ENCODE measurements at regions not wholly inside any gene's neighbourhood (a gene's known extent, or its start where the extent isn't known, plus 50 kb on each side); places are given as distances from the start of the nearest gene placed in this dataset.

DNA sequence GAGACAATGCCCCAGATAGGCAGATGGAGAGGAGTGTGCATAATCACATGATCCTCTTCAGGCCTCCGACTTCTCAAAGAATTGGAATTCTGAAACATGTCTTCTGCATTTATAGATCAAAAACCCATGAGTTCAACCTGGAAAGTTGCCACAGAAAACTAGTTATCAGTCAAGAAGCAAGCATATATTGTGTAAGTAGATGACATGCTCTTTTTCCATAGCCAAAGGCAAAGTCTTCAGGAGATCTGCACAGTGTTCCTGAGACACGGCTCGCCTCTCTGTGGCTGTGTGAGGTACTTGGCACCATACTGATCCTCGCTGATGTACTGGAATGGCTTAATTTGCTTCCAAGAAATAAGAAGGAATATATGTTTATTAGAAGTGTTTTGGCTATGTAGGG lies 213.5 kb upstream of the MKI67 start:
- ATAC-seq: no peak
- intact Hi-C loops (cut with micrococcal nuclease): no loop called here

DNA sequence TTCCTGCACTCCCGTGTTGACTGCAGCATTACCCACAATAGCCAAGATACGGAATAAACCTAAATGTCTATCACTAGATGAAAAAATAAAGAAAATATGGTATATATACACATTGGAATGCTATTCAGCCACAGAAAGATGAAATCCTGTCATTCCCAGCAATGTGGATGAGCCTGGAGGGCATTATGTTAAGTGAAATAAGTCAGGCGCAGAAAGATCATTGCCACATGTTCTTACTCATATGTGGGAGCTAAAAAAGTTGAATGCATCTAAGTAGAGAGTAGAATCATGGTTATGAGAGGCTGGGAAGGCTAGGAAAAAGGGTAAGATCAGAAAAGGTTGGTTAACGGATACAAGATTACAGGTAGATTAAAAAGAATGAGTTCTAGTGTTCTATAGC lies 219.1 kb upstream of the MKI67 start:
- intact Hi-C loops (cut with micrococcal nuclease): no loop called here
- ATAC-seq (no peak), DNase-seq (no peak)

More for the DNA sequence above, 213.5 kb upstream of the MKI67 start:
- DNase-seq: no peak

DNA sequence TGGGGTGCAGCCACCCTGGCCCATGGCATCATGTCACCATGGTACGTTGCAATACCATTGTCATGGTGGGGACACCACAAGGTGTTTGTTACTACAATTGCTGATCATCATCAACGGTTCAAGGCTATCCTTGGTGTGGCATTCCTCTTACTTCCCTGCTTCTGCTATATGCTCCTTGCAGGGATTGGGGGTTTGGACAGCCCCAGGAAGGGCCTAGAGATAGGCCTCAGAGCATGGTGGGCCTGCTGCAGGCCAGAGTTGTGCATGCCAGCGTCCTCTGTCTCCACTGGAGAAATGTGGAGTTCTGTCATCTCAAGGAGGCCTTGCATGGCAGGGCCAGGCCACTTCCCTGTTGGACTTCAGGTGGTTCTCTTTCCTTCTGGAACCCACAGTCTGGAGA lies 234.6 kb upstream of the MKI67 start:
- intact Hi-C loops (cut with micrococcal nuclease): no loop called here
- ATAC-seq (no peak), DNase-seq (no peak)

DNA sequence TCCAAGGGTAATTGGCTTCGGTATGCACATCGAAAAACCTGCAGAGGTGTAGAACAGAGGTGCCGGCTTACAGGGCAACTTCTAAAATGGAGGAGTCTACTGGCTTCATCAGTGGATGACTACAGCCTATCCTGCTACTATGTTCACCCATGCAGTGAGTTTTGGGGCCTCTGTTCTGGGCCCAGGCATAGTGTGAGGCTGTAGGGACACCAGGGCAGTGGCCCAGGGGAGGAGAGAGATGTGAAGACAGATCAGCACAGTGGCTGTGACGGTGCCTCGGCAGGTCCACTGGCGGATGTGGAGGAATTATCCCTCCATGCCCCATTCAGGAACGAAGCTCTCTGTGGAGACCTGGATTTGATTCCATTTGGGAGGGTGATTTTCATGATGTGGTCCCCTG lies 235.3 kb upstream of the MKI67 start:
- ATAC-seq (no peak), DNase-seq (no peak)
- intact Hi-C loops (cut with micrococcal nuclease): no loop called here

DNA sequence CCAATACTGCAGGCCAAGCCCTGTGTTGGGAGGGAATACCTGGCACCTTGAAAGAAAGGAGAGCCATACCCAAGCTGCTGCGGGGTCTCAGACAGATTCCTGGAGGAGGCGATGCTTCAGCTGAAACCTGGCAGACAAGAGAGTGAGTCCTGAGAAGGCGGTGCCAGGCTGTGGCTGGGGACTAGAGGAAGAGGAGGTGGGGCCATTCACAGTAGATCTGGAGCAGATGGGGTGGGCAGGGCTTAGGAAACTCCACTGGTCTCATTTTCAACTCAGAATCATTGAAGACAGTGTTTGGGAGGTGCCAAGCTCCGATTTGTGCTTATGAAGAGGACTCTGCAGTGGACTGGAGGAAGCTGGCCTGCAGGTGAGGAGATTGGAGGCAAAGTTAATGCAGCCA lies 236.3 kb upstream of the MKI67 start:
- DNase-seq (no peak), ATAC-seq (no peak)
- intact Hi-C loops (cut with micrococcal nuclease): no loop called here

DNA sequence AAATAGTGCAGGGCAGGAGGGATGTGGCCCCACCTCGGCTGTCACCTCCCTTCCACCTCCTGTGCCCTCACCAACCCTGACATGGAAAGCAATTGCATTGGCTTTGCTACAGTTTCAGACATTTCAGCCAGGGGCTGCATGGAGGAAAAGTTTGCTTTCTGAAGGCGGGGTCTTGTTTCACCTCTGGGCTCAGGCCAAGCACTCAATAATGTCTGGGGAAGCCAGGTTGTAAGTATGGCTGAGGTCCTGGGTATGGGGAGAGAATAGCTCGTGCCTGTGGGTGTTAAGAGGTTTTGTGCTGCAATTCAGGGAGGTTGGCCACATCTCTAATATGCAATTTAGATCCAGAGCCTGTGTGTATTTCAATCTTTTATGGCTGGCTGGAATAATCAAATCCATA lies 238.4 kb upstream of the MKI67 start:
- intact Hi-C loops (cut with micrococcal nuclease): no loop called here
- DNase-seq (no peak), ATAC-seq (no peak)

DNA sequence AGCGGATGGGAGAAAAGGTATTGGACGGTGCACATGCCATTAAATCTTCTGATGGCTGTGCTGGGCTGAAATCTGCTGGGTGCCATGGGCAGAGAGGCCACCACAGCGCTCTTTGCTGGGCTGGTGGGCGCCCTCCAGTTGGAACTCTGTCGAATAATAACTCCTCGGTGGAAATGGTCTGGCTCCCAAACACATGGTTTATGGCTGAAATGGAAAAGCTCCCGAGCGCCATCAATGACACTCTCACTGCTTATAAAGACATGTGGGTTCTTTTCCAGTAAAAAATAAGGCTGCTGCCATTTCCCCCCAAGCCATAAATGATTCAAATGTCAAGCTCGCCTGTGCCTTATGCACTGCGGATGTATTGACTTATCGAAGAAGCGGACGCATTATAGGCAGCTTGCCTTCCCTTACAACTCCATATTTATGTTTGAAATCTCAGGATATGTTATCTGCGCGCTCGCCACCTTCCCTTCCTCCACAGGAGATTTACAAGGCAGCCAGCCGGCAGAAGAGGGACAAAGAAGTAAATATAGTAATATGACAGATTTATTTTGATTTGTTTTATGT lies 239.0 kb upstream of the MKI67 start:
- ATAC-seq: no peak
- intact Hi-C loops (cut with micrococcal nuclease): no loop called here

DNA sequence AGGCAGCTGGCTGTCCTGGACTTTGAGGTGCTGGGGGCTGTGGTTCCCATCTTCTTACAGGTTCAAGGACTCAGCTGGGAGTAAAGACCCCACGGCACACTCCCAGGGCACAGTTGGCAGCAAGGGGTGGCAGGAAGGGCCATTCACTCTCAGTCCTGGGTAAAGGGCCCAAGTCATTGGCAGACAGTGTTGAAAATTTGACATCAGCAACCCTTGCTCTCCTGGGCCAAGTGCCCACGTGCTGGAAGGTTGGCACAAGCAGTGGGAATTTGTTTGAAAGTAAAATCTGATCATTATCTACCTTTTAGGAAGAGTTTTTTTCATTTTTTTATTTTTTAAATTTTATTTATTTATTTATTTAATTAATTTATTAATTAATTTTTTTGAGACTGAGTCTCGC lies 241.6 kb upstream of the MKI67 start:
- DNase-seq (no peak), ATAC-seq (no peak)

More for the DNA sequence above, 239.0 kb upstream of the MKI67 start:
- no peak for DNase-seq

DNA sequence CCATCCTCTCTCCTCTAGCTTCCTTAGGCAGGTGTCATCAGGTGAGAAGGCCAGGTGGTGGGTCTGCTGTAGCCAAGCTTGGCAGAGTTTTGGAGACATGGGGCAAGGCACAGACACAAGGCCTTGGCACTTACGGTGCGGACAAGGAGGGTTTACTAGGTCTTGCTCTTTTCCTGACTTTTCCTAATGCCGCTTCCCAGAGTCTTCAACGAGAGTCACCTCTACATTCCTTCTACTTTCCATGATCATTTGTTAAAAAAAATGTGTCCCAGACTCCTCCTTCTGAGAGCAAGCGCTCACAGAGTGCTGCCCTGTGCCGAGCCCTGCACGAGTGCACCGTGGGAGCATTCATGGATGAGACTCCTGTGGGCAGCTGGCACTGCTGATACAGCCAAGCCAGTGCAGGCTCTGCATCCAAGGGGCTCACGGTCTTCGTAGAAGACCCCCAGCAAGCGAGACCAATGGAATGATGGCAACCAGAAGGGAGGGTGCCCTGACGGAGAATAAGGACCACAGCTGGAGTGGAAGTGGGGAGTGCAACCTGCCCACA lies 243.0 kb upstream of the MKI67 start:
- intact Hi-C loops (cut with micrococcal nuclease): no loop called here
- ATAC-seq (no peak), DNase-seq (no peak)

More for the DNA sequence above, 241.6 kb upstream of the MKI67 start:
- intact Hi-C loops (cut with micrococcal nuclease): no loop called here

DNA sequence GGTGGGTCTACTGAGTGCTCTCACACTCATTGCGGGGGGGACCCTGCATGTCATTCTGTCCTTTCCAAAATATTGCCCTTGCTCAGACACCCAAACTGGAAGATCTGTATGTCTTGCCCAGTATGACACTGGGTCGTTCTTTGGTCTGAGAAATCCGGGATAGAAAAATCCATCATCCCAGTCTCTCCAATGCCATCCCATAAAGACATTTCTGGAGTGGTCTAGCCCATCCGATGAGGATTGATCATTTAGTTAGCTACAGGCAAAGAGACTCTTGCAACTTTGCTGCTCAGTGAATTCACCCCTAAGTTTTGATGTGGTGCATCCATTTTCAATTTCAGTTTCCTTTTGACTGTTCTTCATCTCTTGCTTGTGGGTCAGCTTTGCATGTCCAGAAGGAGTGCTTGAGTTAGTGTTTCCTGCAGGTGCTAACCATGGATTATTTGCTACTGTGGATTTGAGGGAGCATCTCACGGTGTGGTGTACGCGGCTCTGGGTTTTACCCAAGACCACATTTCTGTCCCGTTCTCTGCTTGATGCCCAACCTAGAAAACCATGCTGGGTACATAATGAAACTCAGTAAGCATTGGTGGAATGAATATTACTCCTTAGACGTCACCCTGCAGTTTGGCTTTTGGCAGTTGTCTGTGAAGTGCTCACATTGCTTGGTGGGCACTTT lies 247.0 kb upstream of the MKI67 start:
- ATAC-seq: no peak
- intact Hi-C loops (cut with micrococcal nuclease): no loop called here

DNA sequence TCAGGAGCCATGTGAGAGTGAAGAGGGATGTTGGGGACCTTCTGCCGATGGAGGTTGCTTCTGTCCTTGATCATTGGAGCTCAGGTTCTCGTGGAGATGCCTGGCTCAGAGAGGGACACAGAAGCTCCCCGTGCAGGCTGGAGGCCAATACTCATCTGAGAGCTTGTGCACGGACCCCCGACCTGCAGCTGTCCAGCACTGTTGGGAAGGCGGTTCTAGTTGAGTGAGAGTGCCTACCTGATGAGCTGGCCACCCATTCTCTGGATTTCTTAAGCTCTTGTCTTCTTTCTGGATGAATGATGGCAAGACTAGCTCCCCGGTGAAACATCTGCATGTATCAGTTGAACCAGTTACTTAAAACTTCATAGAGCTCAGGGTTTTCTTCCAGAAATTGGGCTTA lies 247.6 kb upstream of the MKI67 start:
- DNase-seq: no peak
- ATAC-seq: no peak
- intact Hi-C loops (cut with micrococcal nuclease): no loop called here

More for the DNA sequence above, 247.0 kb upstream of the MKI67 start:
- DNase-seq: no peak

DNA sequence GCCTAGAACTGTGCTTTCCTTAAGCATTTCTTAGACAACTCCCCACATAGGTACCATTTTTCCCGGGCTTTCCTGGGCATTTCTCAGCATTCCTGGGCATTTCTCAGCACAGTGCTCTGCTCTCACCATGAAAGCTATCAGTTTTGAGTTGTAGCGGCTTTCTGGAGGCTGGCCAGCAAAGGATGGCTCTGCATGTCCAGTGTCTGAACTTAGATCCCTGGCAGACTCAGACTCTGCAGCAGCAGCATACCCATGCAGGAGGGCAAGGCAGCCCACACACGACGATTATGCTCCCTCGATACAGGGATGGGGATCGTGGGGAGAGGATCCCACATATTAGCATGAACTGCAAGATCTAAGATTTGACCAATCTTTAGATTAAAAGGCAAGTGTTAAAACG lies 248.9 kb upstream of the MKI67 start:
- no peak for DNase-seq
- intact Hi-C loops (cut with micrococcal nuclease): no loop called here
- ATAC-seq: no peak

DNA sequence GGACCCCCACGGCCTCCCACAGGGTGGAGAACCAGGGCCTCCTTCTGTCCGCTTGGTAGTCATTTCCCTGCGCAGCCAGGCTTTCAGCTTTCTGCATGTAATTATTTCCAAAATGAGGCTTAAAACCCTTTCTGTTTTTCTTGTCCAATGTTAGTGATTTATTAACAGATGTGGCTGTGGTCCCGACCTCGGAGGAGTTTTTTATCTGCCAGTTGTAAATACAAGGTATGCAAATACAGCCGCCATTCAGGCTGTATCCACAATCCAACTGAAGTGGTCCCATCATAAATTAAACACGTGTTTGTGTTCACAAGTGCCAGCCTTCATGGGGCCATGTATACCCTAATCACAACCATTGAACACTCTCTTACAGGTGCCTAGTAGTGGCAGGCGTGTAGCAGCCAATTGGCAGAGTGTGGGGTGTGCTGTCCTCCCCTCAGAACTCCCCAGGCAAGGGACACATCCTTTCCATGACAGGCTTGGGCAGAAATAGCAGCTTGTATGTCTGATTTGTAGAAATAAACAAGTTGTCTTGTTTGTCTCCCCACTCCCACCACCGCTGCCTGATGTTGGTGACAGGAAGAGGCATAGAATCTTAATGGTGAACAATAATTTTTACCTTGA lies 251.3 kb upstream of the MKI67 start:
- no peak for ATAC-seq
- intact Hi-C loops (cut with micrococcal nuclease): no loop called here
- DNase-seq: no peak

DNA sequence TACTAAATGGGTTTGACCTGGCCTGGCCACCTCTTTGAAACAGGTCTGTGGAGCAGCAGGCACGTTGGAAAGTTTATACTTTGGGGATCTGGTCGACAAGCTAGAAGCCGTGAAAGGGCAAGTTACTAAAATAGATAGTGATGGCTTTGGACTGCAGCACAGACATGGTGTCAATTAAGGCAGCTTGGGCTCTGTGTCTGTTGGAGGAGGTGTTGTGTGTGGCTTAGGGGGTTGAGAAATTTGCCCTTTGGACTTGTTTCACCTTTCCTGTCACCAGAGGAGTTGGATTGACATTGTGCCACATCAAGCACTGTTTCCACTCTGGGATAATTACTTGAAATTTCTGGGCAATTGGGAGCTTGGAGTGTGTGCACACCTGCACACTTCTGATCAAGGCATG lies 251.8 kb upstream of the MKI67 start:
- intact Hi-C loops (cut with micrococcal nuclease): no loop called here
- DNase-seq (no peak), ATAC-seq (no peak)

DNA sequence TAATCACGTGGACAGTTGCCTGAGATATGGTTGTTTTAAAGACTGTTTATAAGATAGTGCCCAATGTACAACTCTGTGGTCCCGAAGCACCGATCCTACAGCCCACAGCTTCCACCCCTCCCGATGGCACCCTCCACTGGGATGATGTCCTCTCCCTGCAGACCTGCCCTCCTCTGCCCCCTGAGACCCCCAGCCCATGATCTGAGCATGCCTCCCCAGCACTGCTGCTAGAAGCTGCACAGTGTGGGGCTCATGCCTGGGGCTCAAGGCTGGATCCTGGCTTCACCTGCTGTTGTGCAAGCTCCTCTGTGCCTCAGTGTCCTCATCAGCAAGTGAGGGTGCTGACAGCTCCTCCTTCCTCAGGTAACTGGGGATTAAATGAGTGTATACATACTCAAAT lies 254.7 kb upstream of the MKI67 start:
- no peak for DNase-seq
- ATAC-seq: no peak
- intact Hi-C loops (cut with micrococcal nuclease): no loop called here

DNA sequence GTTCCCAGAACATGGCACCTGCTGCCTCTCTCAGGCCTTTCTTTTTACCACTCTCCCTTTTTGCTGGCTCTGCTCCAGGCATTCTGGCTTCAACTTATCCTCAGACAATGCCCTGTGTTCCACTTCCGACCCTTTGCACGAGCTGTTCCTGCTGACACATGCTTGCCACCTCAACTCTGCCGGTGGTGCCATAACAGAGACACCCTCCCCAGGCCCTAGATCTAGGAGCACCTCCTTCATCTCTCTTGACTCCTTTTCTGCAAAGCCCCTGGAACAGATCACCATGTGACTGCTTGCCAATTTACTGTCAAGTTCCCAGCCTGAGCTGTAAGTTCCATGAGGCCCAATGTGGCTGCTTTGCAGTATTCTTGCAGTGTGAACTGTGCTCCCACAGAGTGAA lies 256.0 kb upstream of the MKI67 start:
- intact Hi-C loops (cut with micrococcal nuclease): no loop called here
- DNase-seq: no peak
- no peak for ATAC-seq

DNA sequence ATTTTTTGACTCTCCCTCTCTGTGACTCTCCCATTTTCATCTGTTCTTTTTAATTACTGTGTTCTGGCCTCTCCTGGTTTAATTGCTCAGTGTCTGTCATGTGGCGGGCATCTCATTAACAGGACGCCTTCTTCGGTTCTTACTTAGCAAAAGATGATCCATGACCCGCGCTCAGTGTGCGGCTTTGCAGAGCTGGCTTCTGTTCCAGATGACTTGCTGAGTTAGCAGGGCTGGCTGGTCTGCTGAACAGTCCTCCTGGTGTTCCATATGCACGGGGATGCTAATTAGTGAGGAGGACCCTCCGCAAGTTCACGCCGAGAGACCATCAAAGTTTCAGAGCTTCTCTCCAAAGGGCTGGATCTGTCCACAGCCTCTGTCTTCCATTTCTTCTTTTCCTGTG lies 258.6 kb upstream of the MKI67 start:
- ATAC-seq: no peak
- intact Hi-C loops (cut with micrococcal nuclease): no loop called here
- no peak for DNase-seq

DNA sequence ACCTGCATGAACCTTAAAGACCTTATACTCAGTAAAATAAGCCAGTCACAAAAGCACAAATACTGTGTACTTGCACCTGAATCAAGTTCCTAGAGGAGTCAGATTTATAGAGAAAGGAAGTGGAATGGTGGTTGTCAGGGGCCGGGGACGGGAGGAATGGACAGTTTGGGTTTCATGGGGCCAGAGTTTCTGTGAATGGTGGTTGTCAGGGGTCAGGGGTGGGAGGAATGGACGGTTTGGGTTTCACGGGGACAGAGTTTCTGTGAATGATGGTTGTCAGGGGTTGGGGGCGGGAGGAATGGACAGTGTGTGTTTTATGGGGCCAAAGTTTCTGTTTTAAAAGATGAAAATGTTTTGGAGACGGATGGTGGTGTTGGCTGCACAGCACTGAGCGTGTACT lies 260.0 kb upstream of the MKI67 start:
- intact Hi-C loops (cut with micrococcal nuclease): no loop called here
- no peak for DNase-seq
- no peak for ATAC-seq

DNA sequence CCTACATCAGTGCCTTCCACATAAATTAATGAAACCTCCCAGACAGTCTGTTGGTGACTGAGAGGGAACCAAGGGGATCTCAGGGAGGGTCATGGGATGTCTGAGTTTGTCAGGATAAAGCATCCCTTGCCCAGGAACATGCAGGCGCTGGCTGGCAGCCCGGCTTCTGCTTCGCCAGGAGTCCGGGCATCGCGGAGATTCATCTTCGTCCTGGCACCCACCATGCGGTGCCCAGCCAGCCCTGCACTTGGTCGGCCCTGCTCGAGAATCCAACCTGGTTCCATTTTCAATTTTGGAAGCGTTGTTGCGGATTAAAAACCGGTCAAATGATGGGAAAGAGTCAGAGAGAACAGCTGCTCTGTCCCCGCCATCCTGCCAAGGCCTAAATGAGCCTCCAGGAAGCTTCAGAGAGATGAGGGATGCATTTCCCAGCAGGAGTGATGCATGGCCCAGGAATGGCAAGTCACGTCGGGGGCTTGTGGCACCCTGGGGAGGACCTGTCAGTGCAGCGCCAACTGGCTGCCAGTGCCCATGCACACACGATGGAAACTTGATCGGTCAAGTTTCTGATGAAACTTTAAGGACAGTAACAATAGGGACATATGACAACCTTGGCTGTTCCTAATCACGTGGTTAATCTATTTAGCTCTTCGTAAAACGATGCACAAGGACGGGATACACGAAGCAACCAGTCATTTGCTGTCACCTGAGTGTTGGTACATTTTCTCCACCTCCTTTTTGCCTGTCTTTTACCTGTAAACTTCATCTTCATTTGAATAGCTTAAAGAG lies 260.8 kb upstream of the MKI67 start:
- no peak for ATAC-seq
- intact Hi-C loops (cut with micrococcal nuclease): no loop called here
- no peak for DNase-seq

DNA sequence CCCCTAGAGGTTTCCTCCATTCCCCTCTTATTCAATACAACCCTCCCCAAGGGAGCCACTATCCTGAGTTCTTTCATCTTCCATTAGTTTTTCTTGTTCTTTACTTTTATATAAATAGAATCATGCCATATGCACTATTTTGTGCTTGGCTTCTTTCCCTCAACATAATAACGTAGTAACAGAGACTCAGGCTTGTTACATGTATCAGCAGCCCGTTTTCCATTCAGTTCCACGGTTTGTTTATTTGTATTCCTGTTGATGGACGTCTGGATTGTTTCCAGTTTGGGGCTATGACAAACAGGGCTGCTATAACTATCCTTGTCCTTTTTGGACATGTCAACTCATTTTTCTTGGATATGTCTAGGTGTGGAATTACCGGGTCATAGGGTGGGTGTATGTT lies 264.4 kb upstream of the MKI67 start:
- intact Hi-C loops (cut with micrococcal nuclease): no loop called here
- ATAC-seq (no peak), DNase-seq (no peak)
